Coronary artery (tissue), 2 donors: ENCODE measurements at regions not wholly inside any gene's neighbourhood (a gene's known extent, or its start where the extent isn't known, plus 50 kb on each side); places are given as distances from the start of the nearest gene placed in this dataset.

Experiments
- DNase-seq: peaks from one replicate; pipeline ENCODE4 v3.0.0-alpha.2; 2017; ENCODE audit warnings: low spot score
- H3K27ac ChIP-seq, 2 donors: fragments of 200-600 bp; sonication (generic); one replicate each; pipeline ENCODE4 v1.5.1; 2016 to 2019
- H3K4me3 ChIP-seq: fragments of 200-600 bp; sonication (generic); 2 replicates; pipeline ENCODE4 v1.5.1; 2016; ENCODE audit warnings: mild to moderate bottlenecking, moderate library complexity
- CTCF ChIP-seq: fragments of 200-600 bp; sonication (generic); IDR thresholded peaks from one replicate; pipeline ENCODE4 v1.5.1; 2019; ENCODE audit warnings: antibody characterized with exemption

DNA sequence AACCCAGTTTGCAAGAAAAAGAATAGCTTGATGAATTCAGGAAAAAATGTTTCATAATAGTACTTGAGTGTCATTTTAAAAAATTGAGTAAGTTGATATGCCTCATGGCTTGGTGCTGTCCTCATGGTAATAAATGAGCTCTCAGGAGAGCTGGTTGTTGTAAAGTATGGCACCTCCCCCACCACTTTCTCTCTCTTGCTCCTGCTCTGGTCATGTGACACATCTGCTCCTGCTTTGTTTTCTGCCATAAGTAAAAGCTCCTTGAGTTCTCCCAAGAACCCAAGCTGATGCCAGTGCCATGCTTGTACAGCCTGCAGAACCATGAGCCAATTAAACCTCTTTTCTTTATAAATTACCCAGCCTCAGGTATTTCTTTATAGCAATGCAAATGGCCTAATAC, 108.8 kb upstream of the CRBN start:
- H3K27ac ChIP-seq, result no peak overlapping the region
- TF ChIP-seq CTCF, result no peak
- H3K4me3 ChIP-seq, result no peak overlapping the region
- DNase-seq, result no peak

DNA sequence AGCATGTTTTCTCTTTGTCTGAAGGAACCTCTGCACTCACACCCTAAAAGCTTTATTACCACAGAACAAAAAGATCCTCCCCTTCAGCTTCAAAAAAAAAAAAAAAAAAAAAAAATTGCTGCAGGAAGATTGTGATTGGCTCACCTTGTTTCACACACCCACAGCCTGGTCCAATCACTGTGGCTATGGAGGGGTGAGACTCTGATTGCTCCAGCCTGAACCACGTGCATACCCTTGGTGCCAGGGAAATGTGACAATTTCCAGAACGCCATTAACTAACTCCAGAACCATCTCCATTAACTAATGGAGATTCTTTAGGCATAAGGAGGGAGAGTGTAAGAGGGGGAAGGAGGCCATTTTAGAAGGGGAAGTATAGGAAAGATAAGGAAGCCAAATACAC, 106.5 kb upstream of the CRBN start:
- Histone ChIP-seq H3K27ac (no peak overlapping the region), H3K4me3 (no peak overlapping the region)
- TF ChIP-seq CTCF, result no peak
- DNase-seq, result no peak

DNA sequence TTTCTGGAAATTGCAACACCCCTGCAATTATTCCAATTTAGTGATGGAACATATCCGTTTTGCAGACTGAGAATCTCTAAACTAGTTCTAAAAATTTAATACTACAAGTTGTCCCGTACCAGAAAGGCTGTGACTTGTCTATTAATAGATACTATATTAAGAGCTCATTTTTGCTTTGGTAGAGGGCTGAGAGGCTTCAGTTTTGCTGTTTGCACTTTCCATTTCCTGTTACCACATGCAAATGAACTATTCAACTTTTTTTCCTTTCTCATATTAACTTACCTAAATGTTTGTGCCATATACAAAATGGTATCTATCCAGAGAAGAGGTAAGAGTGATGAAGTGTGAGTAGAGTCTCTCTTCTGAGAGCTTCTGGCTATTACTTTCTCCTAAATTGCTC, 101.5 kb upstream of the CRBN start:
- no peak for DNase-seq
- Histone ChIP-seq H3K4me3 (no peak overlapping the region), H3K27ac (no peak overlapping the region)
- TF ChIP-seq CTCF, result no peak

DNA sequence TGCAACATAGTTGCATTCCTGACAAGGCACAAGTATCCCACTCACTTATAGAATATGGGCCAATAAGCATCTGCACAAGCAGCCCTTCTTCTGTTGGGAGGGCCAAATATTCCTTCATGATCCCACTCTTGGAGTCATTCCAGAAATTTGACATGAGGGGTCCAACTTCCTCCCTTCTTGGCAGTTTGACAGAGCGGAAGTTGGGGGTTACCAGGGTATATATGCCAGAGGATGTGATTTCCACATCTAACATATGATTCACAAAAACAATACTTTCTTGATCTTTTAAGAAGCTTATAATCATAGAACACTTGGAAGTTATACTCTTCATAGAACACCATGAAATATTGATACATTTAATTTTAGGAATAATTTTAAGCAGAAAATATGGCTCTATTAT, 100.9 kb upstream of the CRBN start:
- H3K4me3 ChIP-seq, result no peak overlapping the region
- TF ChIP-seq CTCF, result no peak
- no peak overlapping the region for H3K27ac ChIP-seq
- no peak for DNase-seq

- Histone ChIP-seq H3K27ac (no peak overlapping the region), H3K4me3 (no peak overlapping the region)
- DNase-seq, result no peak
- no peak for TF ChIP-seq CTCF
These were observed 98.6 kb upstream of the CRBN start for GRCh38 chr3:3278073-3278472.

GRCh38 chr3:3276630-3277029, 97.1 kb upstream of the CRBN start:
- H3K27ac ChIP-seq, result no peak overlapping the region
- DNase-seq, result no peak
- no peak for TF ChIP-seq CTCF
- H3K4me3 ChIP-seq, result no peak overlapping the region

DNA sequence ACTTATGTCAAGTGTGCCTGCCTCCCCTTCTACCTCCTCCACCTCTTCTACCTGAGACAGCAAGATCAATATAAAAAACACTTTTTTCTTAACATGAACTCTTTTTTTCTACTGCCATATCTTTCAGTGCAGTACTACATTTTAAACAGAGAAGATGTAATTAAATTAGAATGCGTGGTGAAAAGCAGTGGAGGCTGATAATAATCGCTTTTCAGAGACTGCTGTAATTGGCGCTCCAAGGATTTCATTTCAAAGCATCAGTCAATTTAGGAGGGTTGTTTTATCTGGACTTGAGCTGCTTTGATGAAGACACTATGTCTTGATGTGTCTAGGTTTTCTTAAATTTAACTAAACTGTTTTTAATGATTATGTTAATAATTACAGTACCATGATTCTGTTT, 85.3 kb upstream of the CRBN start:
- no peak overlapping the region for H3K4me3 ChIP-seq
- no peak for TF ChIP-seq CTCF
- no peak for DNase-seq
- no peak overlapping the region for H3K27ac ChIP-seq
